PC-3 (cell line): ENCODE measurements at regions not wholly inside any gene's neighbourhood (a gene's known extent, or its start where the extent isn't known, plus 50 kb on each side); places are given as distances from the start of the nearest gene placed in this dataset.

Experiments
- CTCF ChIP-seq: fragments of 300-600 bp; sonication (generic); conservative IDR thresholded peaks from 2 replicates; pipeline ENCODE4 v1.5.1; 2017; ENCODE audit warnings: antibody characterized with exemption, low read depth, mild to moderate bottlenecking, low read length
- EZH2 ChIP-seq: fragments of 300-600 bp; sonication (generic); IDR thresholded peaks from one replicate; pipeline ENCODE4 v1.6.1; 2017; ENCODE audit warnings: antibody characterized with exemption, mild to moderate bottlenecking, low read length; ENCODE audit not compliant: unreplicated experiment
- EZH2phosphoT487 ChIP-seq: fragments of 300-600 bp; sonication (generic); IDR thresholded peaks from 2 replicates; pipeline ENCODE4 v1.6.1; 2018; ENCODE audit warnings: mild to moderate bottlenecking, antibody characterized with exemption, low read length, borderline replicate concordance

DNA sequence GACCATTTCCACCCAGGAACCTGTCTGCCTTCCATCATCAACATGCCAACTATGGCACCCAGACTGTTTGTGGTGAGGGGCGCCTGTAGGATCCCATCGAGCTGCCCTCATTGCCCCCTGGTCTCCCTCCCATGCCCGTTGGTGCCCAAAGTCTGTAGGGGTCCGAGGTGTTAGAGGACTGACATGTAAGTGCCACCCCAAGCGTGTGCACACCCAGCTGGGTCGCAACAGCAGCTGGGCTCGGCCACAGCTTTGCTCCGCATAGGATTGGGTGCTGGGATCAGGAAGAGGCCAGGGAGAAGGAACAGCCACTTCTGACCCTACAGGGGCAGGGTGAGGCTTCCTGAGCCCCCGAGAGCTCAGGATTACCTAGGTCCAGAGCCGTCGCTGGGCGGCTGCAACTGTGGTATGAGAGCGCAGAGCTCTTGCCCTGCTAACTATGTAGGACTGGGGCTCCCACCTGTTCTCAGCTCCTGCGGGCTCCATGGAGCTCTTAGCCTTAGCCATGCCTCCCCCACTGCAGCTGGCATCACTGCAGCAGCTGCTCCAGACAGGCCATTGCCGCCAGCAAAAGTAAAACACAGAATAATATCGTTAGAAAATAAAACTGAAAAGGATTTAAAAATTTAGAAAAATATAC lies 1160.3 kb downstream of the FSTL5 start:
- TF ChIP-seq CTCF (no peak), EZH2 (no peak), EZH2phosphoT487 (no peak)
